Ishikawa (cell line): ENCODE measurements at regions not wholly inside any gene's neighbourhood (a gene's known extent, or its start where the extent isn't known, plus 50 kb on each side); places are given as distances from the start of the nearest gene placed in this dataset.

Source experiments
- CEBPB ChIP-seq: IDR thresholded peaks from 2 replicates; pipeline ENCODE4 v1.6.1; 2012
- CREB1 ChIP-seq: IDR thresholded peaks from 2 replicates; pipeline ENCODE4 v1.6.1; 2012; ENCODE audit warnings: low read depth
- EGR1 ChIP-seq: IDR thresholded peaks from 2 replicates; pipeline ENCODE4 v1.6.1; 2012
- EP300 ChIP-seq: IDR thresholded peaks from 2 replicates; pipeline ENCODE4 v1.6.1; 2012; ENCODE audit warnings: borderline replicate concordance
- FOXM1 ChIP-seq: IDR thresholded peaks from 2 replicates; pipeline ENCODE4 v1.6.1; 2012; ENCODE audit warnings: low read depth, borderline replicate concordance
- NFIC ChIP-seq: IDR thresholded peaks from 2 replicates; pipeline ENCODE4 v1.6.1; 2012
- RAD21 ChIP-seq: IDR thresholded peaks from 2 replicates; pipeline ENCODE4 v1.6.1; 2012; ENCODE audit warnings: low read depth
- TAF1 ChIP-seq: IDR thresholded peaks from 2 replicates; pipeline ENCODE4 v1.6.1; 2012; ENCODE audit warnings: low read depth, mild to moderate bottlenecking
- TCF12 ChIP-seq: IDR thresholded peaks from 2 replicates; pipeline ENCODE4 v1.6.1; 2012; ENCODE audit warnings: low read depth
- TEAD4 ChIP-seq: IDR thresholded peaks from 2 replicates; pipeline ENCODE4 v1.6.1; 2012
- YY1 ChIP-seq: IDR thresholded peaks from 2 replicates; pipeline ENCODE4 v1.6.1; 2012; ENCODE audit warnings: low read depth
- ZBTB7A ChIP-seq: IDR thresholded peaks from 2 replicates; pipeline ENCODE4 v1.6.1; 2012; ENCODE audit warnings: low read depth
- TF ChIP-seq, protein P1 (sequence below): IDR thresholded peaks from 2 replicates; pipeline ENCODE4 v1.6.1; 2012; ENCODE audit warnings: low read depth, mild to moderate bottlenecking
- TF ChIP-seq, protein P2 (sequence below): IDR thresholded peaks from 2 replicates; pipeline ENCODE4 v1.6.1; 2012
- TF ChIP-seq, protein P3 (sequence below): IDR thresholded peaks from 2 replicates; pipeline ENCODE4 v1.6.1; 2012

- TF ChIP-seq, protein P1, sequence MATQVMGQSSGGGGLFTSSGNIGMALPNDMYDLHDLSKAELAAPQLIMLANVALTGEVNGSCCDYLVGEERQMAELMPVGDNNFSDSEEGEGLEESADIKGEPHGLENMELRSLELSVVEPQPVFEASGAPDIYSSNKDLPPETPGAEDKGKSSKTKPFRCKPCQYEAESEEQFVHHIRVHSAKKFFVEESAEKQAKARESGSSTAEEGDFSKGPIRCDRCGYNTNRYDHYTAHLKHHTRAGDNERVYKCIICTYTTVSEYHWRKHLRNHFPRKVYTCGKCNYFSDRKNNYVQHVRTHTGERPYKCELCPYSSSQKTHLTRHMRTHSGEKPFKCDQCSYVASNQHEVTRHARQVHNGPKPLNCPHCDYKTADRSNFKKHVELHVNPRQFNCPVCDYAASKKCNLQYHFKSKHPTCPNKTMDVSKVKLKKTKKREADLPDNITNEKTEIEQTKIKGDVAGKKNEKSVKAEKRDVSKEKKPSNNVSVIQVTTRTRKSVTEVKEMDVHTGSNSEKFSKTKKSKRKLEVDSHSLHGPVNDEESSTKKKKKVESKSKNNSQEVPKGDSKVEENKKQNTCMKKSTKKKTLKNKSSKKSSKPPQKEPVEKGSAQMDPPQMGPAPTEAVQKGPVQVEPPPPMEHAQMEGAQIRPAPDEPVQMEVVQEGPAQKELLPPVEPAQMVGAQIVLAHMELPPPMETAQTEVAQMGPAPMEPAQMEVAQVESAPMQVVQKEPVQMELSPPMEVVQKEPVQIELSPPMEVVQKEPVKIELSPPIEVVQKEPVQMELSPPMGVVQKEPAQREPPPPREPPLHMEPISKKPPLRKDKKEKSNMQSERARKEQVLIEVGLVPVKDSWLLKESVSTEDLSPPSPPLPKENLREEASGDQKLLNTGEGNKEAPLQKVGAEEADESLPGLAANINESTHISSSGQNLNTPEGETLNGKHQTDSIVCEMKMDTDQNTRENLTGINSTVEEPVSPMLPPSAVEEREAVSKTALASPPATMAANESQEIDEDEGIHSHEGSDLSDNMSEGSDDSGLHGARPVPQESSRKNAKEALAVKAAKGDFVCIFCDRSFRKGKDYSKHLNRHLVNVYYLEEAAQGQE: no peak
- TF ChIP-seq YY1: no peak
- no peak for TF ChIP-seq ZBTB7A
- TF ChIP-seq TAF1: no peak
- no peak for TF ChIP-seq FOXM1
- TF ChIP-seq EGR1: no peak
- TF ChIP-seq, protein P2, sequence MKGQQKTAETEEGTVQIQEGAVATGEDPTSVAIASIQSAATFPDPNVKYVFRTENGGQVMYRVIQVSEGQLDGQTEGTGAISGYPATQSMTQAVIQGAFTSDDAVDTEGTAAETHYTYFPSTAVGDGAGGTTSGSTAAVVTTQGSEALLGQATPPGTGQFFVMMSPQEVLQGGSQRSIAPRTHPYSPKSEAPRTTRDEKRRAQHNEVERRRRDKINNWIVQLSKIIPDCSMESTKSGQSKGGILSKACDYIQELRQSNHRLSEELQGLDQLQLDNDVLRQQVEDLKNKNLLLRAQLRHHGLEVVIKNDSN: no peak
- no peak for TF ChIP-seq RAD21
- TF ChIP-seq TCF12: no peak
- no peak for TF ChIP-seq NFIC
- TF ChIP-seq CREB1: no peak
- TF ChIP-seq, protein P3, sequence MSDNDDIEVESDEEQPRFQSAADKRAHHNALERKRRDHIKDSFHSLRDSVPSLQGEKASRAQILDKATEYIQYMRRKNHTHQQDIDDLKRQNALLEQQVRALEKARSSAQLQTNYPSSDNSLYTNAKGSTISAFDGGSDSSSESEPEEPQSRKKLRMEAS: no peak
- TF ChIP-seq TEAD4: no peak
Observed at GRCh38 chr6:125584468-125584939, 164.9 kb upstream of the HEY2 start.

DNA sequence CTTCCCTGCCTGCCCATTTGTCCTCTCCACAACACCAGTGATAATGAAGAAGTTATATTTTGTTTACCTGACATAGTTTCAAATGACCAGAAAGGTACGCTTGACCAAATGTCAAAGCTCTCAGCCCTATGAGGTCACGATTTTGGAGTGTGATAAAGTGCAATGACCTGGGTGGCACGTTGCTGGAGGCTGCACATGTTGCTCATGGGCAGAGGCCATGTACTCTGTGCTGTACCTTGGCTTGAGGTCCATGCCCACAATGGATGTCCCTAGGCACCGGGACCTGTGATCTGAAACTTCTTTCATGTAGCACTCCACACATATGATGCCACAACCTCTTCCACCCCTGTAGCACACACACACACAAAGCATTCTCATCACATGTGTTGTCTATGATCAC, 164.0 kb upstream of the HEY2 start:
- TF ChIP-seq ZBTB7A (no peak), CEBPB (no peak), NFIC (no peak), EP300 (no peak), EGR1 (no peak), CREB1 (no peak)

DNA sequence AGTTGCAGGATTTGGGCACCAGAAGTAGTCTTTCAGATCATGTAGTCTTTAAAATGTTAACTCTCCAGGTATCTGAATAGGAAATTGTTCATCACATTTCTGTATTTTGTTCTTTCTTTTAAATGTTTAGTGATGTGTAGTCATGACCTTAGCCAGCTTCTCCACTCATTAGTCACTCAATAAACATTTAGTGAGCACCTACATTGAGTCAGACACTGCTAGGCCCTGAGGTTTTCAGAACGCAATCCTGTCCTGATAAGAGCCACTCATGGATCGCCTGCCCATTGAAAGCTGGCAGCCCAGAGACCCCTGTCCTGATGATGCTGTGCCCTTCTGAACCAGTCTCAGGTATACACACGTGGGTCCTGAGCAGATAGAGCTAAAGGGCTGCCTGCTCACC, 163.4 kb upstream of the HEY2 start:
- no peak for TF ChIP-seq FOXM1
- no peak for TF ChIP-seq YY1
- TF ChIP-seq, protein P1: no peak
- no peak for TF ChIP-seq NFIC
- TF ChIP-seq TAF1: no peak
- TF ChIP-seq EP300: no peak
- TF ChIP-seq TEAD4: no peak
- TF ChIP-seq, protein P2: no peak
- TF ChIP-seq ZBTB7A: no peak
- no peak for TF ChIP-seq TCF12

GRCh38 chr6:125586605-125587004, 162.8 kb upstream of the HEY2 start:
- TF ChIP-seq ZBTB7A: no peak
- no peak for TF ChIP-seq TCF12
- TF ChIP-seq NFIC: no peak
- TF ChIP-seq, protein P1: no peak
- TF ChIP-seq, protein P3: no peak
- TF ChIP-seq EP300: no peak
- no peak for TF ChIP-seq RAD21
- TF ChIP-seq CEBPB: no peak
- TF ChIP-seq, protein P2: no peak
- no peak for TF ChIP-seq EGR1
- TF ChIP-seq TAF1: no peak
- no peak for TF ChIP-seq FOXM1
- no peak for TF ChIP-seq CREB1
- no peak for TF ChIP-seq YY1
- no peak for TF ChIP-seq TEAD4
